Loucy (cell line): ENCODE measurements at regions not wholly inside any gene's neighbourhood (a gene's known extent, or its start where the extent isn't known, plus 50 kb on each side); places are given as distances from the start of the nearest gene placed in this dataset.

Experiments used
- H2AFZ ChIP-seq: fragments of 200-600 bp; sonication (generic); 2 replicates; pipeline ENCODE4 v1.6.0; 2016; ENCODE audit warnings: antibody characterized with exemption, mild to moderate bottlenecking, low read length, moderate library complexity
- H3F3A ChIP-seq: fragments of 200-600 bp; 2 replicates; pipeline ENCODE4 v1.6.0; 2016; ENCODE audit warnings: antibody characterized with exemption, low read depth, mild to moderate bottlenecking
- H3K27me3 ChIP-seq: fragments of 200-600 bp; sonication (generic); 2 replicates; pipeline ENCODE4 v1.6.1; 2014; ENCODE audit warnings: low read length, mild to moderate bottlenecking; ENCODE audit not compliant: insufficient read depth, poor library complexity, severe bottlenecking
- H3K36me3 ChIP-seq: fragments of 200-600 bp; sonication (generic); 2 replicates; pipeline ENCODE4 v1.6.1; 2016; ENCODE audit warnings: low read length; ENCODE audit not compliant: insufficient read depth
- H3K4me1 ChIP-seq: fragments of 200-600 bp; sonication (generic); 2 replicates; pipeline ENCODE4 v1.5.1; 2014; ENCODE audit warnings: low read length, mild to moderate bottlenecking; ENCODE audit not compliant: insufficient read depth, poor library complexity, severe bottlenecking
- H3K4me2 ChIP-seq: fragments of 200-600 bp; sonication (generic); 2 replicates; pipeline ENCODE4 v1.6.0; 2014; ENCODE audit warnings: antibody characterized with exemption, low read length, low read depth, mild to moderate bottlenecking; ENCODE audit not compliant: poor library complexity, severe bottlenecking
- H3K4me3 ChIP-seq: fragments of 200-600 bp; sonication (generic); 2 replicates; pipeline ENCODE4 v1.5.1; 2014; ENCODE audit warnings: low read length, mild to moderate bottlenecking, mixed read lengths; ENCODE audit not compliant: poor library complexity, severe bottlenecking
- H3K79me2 ChIP-seq: fragments of 200-600 bp; sonication (generic); 2 replicates; pipeline ENCODE4 v1.6.1; 2014; ENCODE audit warnings: low read length; ENCODE audit not compliant: insufficient read depth
- H3K9ac ChIP-seq: fragments of 200-600 bp; sonication (generic); 2 replicates; pipeline ENCODE4 v1.6.0; 2014; ENCODE audit warnings: mild to moderate bottlenecking, low read depth, low read length, moderate library complexity; ENCODE audit not compliant: poor library complexity, severe bottlenecking
- H3K9me2 ChIP-seq: fragments of 200-600 bp; sonication (generic); replicated peaks from 2 replicates; pipeline ENCODE4 v1.6.1; 2016; ENCODE audit warnings: low read depth, low read length, mixed read lengths
- H3K9me3 ChIP-seq: fragments of 200-600 bp; sonication (generic); 2 replicates; pipeline ENCODE4 v1.6.1; 2014; ENCODE audit warnings: mild to moderate bottlenecking, antibody characterized with exemption, low read length, low read depth; ENCODE audit not compliant: insufficient read depth
- H4K20me1 ChIP-seq: fragments of 200-600 bp; sonication (generic); 2 replicates; pipeline ENCODE4 v1.6.0; 2014; ENCODE audit warnings: antibody characterized with exemption, low read length, mild to moderate bottlenecking; ENCODE audit not compliant: insufficient read depth, poor library complexity, severe bottlenecking
- CTCF ChIP-seq: fragments of 200-600 bp; sonication (generic); conservative IDR thresholded peaks from 2 replicates; pipeline ENCODE4 v1.5.1; 2014; ENCODE audit warnings: mild to moderate bottlenecking, antibody characterized with exemption, low read length
- EZH2phosphoT487 ChIP-seq: fragments of 200-600 bp; IDR thresholded peaks from 2 replicates; pipeline ENCODE4 v1.6.1; 2018; ENCODE audit warnings: antibody characterized with exemption, mild to moderate bottlenecking, moderate library complexity, borderline replicate concordance

GRCh38 chr5:67578011-67578410 is 381.4 kb upstream of the CD180 start:
- no peak overlapping the region for H3K4me2 ChIP-seq
- no peak overlapping the region for H3K9ac ChIP-seq
- no peak overlapping the region for H2AFZ ChIP-seq
- H3F3A ChIP-seq = no peaks in the 10 kb centered on the region
- H3K36me3 ChIP-seq = no peaks in the 10 kb centered on the region
- H3K9me2 ChIP-seq = no peaks in the 10 kb centered on the region
- no peaks in the 10 kb centered on the region for H3K79me2 ChIP-seq
- TF ChIP-seq EZH2phosphoT487 (no peak), CTCF (no peak)
- H3K4me3 ChIP-seq = no peak overlapping the region
- H3K27me3 ChIP-seq = no peaks in the 10 kb centered on the region
- no peaks in the 10 kb centered on the region for H4K20me1 ChIP-seq
- no peaks in the 10 kb centered on the region; the same call in 1 of the 2 replicates for H3K9me3 ChIP-seq
- no peaks in the 10 kb centered on the region for H3K4me1 ChIP-seq

GRCh38 chr5:67577424-67577823 is 380.8 kb upstream of the CD180 start:
- TF ChIP-seq EZH2phosphoT487 (no peak), CTCF (no peak)
- no peaks in the 10 kb centered on the region for H3K36me3 ChIP-seq
- no peaks in the 10 kb centered on the region for H3K9me2 ChIP-seq
- H3K9ac ChIP-seq = no peak overlapping the region
- no peak overlapping the region for H3K4me2 ChIP-seq
- no peak overlapping the region for H3K4me3 ChIP-seq
- H3F3A ChIP-seq = no peaks in the 10 kb centered on the region
- no peaks in the 10 kb centered on the region; the same call in 1 of the 2 replicates for H3K9me3 ChIP-seq
- H4K20me1 ChIP-seq = no peaks in the 10 kb centered on the region
- H3K79me2 ChIP-seq = no peaks in the 10 kb centered on the region
- no peaks in the 10 kb centered on the region for H3K27me3 ChIP-seq
- H3K4me1 ChIP-seq = no peaks in the 10 kb centered on the region
- H2AFZ ChIP-seq = no peak overlapping the region

- Histone ChIP-seq H2AFZ (no peak overlapping the region), H3K79me2 (no peaks in the 10 kb centered on the region)
These were observed 379.5 kb upstream of the CD180 start for GRCh38 chr5:67576112-67576511.

More at GRCh38 chr5:67576112-67576511, 379.5 kb upstream of the CD180 start:
- no peak overlapping the region for H3K4me3 ChIP-seq
- no peaks in the 10 kb centered on the region for H3K27me3 ChIP-seq
- H3K36me3 ChIP-seq = no peaks in the 10 kb centered on the region
- no peaks in the 10 kb centered on the region for H3K4me1 ChIP-seq
- H3K9me3 ChIP-seq = no peaks in the 10 kb centered on the region; the same call in 1 of the 2 replicates
- no peak overlapping the region for H3K9ac ChIP-seq
- no peak overlapping the region for H3K4me2 ChIP-seq
- no peaks in the 10 kb centered on the region for H3K9me2 ChIP-seq
- TF ChIP-seq EZH2phosphoT487 (no peak), CTCF (no peak)
- H3F3A ChIP-seq = no peaks in the 10 kb centered on the region
- no peaks in the 10 kb centered on the region for H4K20me1 ChIP-seq
